Fibroblast of lung (primary cell): ENCODE measurements at regions not wholly inside any gene's neighbourhood (a gene's known extent, or its start where the extent isn't known, plus 50 kb on each side); places are given as distances from the start of the nearest gene placed in this dataset.

Experiments used
- DNase-seq, 2 donors: peaks; one replicate each; pipeline versions ENCODE4 v3.0.0 to v3.0.0-alpha.2; 2010; ENCODE audit warnings: low read depth in 2 of 2
- H2AFZ ChIP-seq: 2 replicates; pipeline ENCODE4 v1.5.1; 2012; ENCODE audit warnings: low read length, control low read depth, inconsistent platforms
- H3K27ac ChIP-seq: 2 replicates; pipeline ENCODE4 v1.5.1; 2011; ENCODE audit warnings: low read length, control low read depth; ENCODE audit not compliant: insufficient read depth
- H3K27me3 ChIP-seq: 2 replicates; pipeline ENCODE4 v1.5.1; 2011; ENCODE audit warnings: mild to moderate bottlenecking, low read length; ENCODE audit not compliant: control insufficient read depth, insufficient read depth
- H3K36me3 ChIP-seq: 2 replicates; pipeline ENCODE4 v1.5.1; 2011; ENCODE audit warnings: low read length; ENCODE audit not compliant: control insufficient read depth, insufficient read depth
- H3K4me1 ChIP-seq: 2 replicates; pipeline ENCODE4 v1.5.1; 2011; ENCODE audit warnings: low read length; ENCODE audit not compliant: control insufficient read depth, insufficient read depth; ENCODE audit errors: extremely low read depth
- H3K4me2 ChIP-seq: 2 replicates; pipeline ENCODE4 v1.5.1; 2011; ENCODE audit warnings: low read length, control low read depth; ENCODE audit not compliant: insufficient read depth; ENCODE audit errors: extremely low read depth
- H3K4me3 ChIP-seq, 4 experiments: fragments of 200-600 bp in 1 of 4; sonication (generic) in 1 of 4; replicated peaks in 1 of 4; 2 replicates each; pipeline ENCODE4 v1.5.1; 2011 to 2016; ENCODE audit warnings: low read length in 4 of 4, low read depth in 3 of 4, mild to moderate bottlenecking in 3 of 4, control low read depth in 2 of 4, inconsistent platforms in 1 of 4, mixed read lengths in 1 of 4; ENCODE audit not compliant: insufficient read depth in 1 of 4; ENCODE audit errors: control extremely low read depth in 1 of 4
- H3K79me2 ChIP-seq: 2 replicates; pipeline ENCODE4 v1.5.1; 2012; ENCODE audit warnings: mild to moderate bottlenecking, low read length, inconsistent platforms; ENCODE audit not compliant: control insufficient read depth, insufficient read depth
- H3K9ac ChIP-seq: 2 replicates; pipeline ENCODE4 v1.5.1; 2011; ENCODE audit warnings: mild to moderate bottlenecking, low read length, control low read depth; ENCODE audit not compliant: insufficient read depth
- H3K9me3 ChIP-seq: 2 replicates; pipeline ENCODE4 v1.5.1; 2012; ENCODE audit warnings: low read depth, low read length; ENCODE audit not compliant: control insufficient read depth, insufficient read depth
- H4K20me1 ChIP-seq: 2 replicates; pipeline ENCODE4 v1.5.1; 2011; ENCODE audit warnings: low read length; ENCODE audit not compliant: control insufficient read depth, insufficient read depth; ENCODE audit errors: extremely low read depth
- CTCF ChIP-seq, 2 donors: IDR thresholded peaks in 1 of 2; conservative IDR thresholded peaks in 1 of 2; 1 replicate in 1 of 2; 2 replicates in 1 of 2; pipeline ENCODE4 v1.5.1; 2011 to 2012; ENCODE audit warnings: low read length in 2 of 2, control low read depth in 1 of 2, inconsistent platforms in 1 of 2, low read depth in 1 of 2, mild to moderate bottlenecking in 1 of 2
- EZH2 ChIP-seq: IDR thresholded peaks from 2 replicates; pipeline ENCODE4 v1.5.1; 2012; ENCODE audit warnings: low read length, control low read depth, mild to moderate bottlenecking; ENCODE audit errors: missing control alignments

- Histone ChIP-seq H4K20me1 (no peaks in the 10 kb centered on the region), H3K9me3 (no peaks in the 10 kb centered on the region), H2AFZ (no peak overlapping the region), H3K79me2 (no peaks in the 10 kb centered on the region), H3K36me3 (no peaks in the 10 kb centered on the region), H3K4me3 (no peak overlapping the region), H3K9ac (no peak overlapping the region), H3K4me2 (no peak overlapping the region), H3K4me1 (no peaks in the 10 kb centered on the region), H3K27ac (no peak overlapping the region), H3K27me3 (no peaks in the 10 kb centered on the region)
- DNase-seq: no peak
- TF ChIP-seq EZH2 (no peak), CTCF (conservative IDR thresholded peaks at IDR 0.05 in 1 of 2, IDR thresholded peaks at IDR 0.05 in 1 of 2; ENCODE audit: low read depth in 1 of 2, low read length in 2 of 2) (no peak)
Observed at GRCh38 chr2:18641823-18642222, 52.5 kb upstream of the NT5C1B start.

GRCh38 chr2:18639756-18640453 lies 50.5 kb upstream of the NT5C1B start:
- Histone ChIP-seq H4K20me1 (no peaks in the 10 kb centered on the region), H3K9ac (no peak overlapping the region), H3K4me1 (no peaks in the 10 kb centered on the region), H3K36me3 (no peaks in the 10 kb centered on the region), H3K4me3 (no peak overlapping the region), H2AFZ (no peak overlapping the region), H3K4me2 (no peak overlapping the region), H3K27ac (no peak overlapping the region), H3K27me3 (no peaks in the 10 kb centered on the region), H3K9me3 (no peaks in the 10 kb centered on the region), H3K79me2 (no peaks in the 10 kb centered on the region)
- TF ChIP-seq EZH2 (no peak), CTCF (conservative IDR thresholded peaks at IDR 0.05 in 1 of 2, IDR thresholded peaks at IDR 0.05 in 1 of 2; ENCODE audit: low read depth in 1 of 2, low read length in 2 of 2) (no peak)
- DNase-seq: no peak
